Neuronal stem cell (in vitro differentiated cells): ENCODE measurements at regions not wholly inside any gene's neighbourhood (a gene's known extent, or its start where the extent isn't known, plus 50 kb on each side); places are given as distances from the start of the nearest gene placed in this dataset.

ENCODE experiments used
- DNase-seq: peaks from one replicate; pipeline ENCODE4 v3.0.0-alpha.2; 2013; ENCODE audit warnings: low spot score
- H2AFZ ChIP-seq: one replicate; pipeline ENCODE4 v1.6.1; 2013; ENCODE audit warnings: mild to moderate bottlenecking, low read length, inconsistent platforms
- H2AK5ac ChIP-seq: 2 replicates; pipeline ENCODE4 v1.6.1; 2013; ENCODE audit warnings: low read depth, mild to moderate bottlenecking, inconsistent platforms, low read length, moderate library complexity, mixed read lengths
- H2BK120ac ChIP-seq: 2 replicates; pipeline ENCODE4 v1.6.1; 2013; ENCODE audit warnings: low read depth, mild to moderate bottlenecking, inconsistent platforms, low read length, moderate library complexity, mixed read lengths
- H2BK12ac ChIP-seq: one replicate; pipeline ENCODE4 v1.6.1; 2013; ENCODE audit warnings: low read length, inconsistent platforms
- H2BK15ac ChIP-seq: 2 replicates; pipeline ENCODE4 v1.6.1; 2013; ENCODE audit warnings: mild to moderate bottlenecking, low read length, inconsistent platforms, mixed read lengths
- H2BK5ac ChIP-seq: one replicate; pipeline ENCODE4 v1.6.1; 2013; ENCODE audit warnings: inconsistent platforms, mild to moderate bottlenecking, low read length, moderate library complexity
- H3K14ac ChIP-seq: one replicate; pipeline ENCODE4 v1.6.1; 2013; ENCODE audit warnings: low read length, inconsistent platforms
- H3K18ac ChIP-seq: 2 replicates; pipeline ENCODE4 v1.6.1; 2013; ENCODE audit warnings: low read length, inconsistent platforms
- H3K23ac ChIP-seq: 2 replicates; pipeline ENCODE4 v1.6.1; 2013; ENCODE audit warnings: low read depth, mild to moderate bottlenecking, mixed read lengths, low read length, inconsistent platforms; ENCODE audit not compliant: poor library complexity
- H3K27ac ChIP-seq: replicated peaks from 3 replicates; pipeline ENCODE4 v1.5.1; 2013; ENCODE audit warnings: low read length, inconsistent platforms
- H3K27me3 ChIP-seq, 3 experiments: 2 replicates each; pipeline ENCODE4 v1.6.1; 2013; ENCODE audit warnings: low read length in 3 of 3, mild to moderate bottlenecking in 2 of 3, inconsistent platforms in 1 of 3, low read depth in 1 of 3, mixed read lengths in 1 of 3, moderate library complexity in 1 of 3; ENCODE audit not compliant: control insufficient read depth in 3 of 3, insufficient read depth in 3 of 3
- H3K36me3 ChIP-seq, 2 donors: replicated peaks in 1 of 2; 2 replicates each; pipeline ENCODE4 v1.6.1; 2013; ENCODE audit warnings: low read length in 2 of 2; ENCODE audit not compliant: control insufficient read depth in 2 of 2, insufficient read depth in 2 of 2
- H3K4ac ChIP-seq: 2 replicates; pipeline ENCODE4 v1.6.1; 2013; ENCODE audit warnings: inconsistent platforms, mild to moderate bottlenecking, low read length, moderate library complexity
- H3K4me1 ChIP-seq, 2 donors: 1 replicate in 1 of 2; 2 replicates in 1 of 2; pipeline ENCODE4 v1.6.1; 2013; ENCODE audit warnings: low read length in 2 of 2, low read depth in 1 of 2; ENCODE audit not compliant: control insufficient read depth in 2 of 2, insufficient read depth in 1 of 2
- H3K4me2 ChIP-seq: one replicate; pipeline ENCODE4 v1.6.1; 2013; ENCODE audit warnings: mild to moderate bottlenecking, low read length, inconsistent platforms; ENCODE audit not compliant: insufficient read depth, poor library complexity, severe bottlenecking
- H3K4me3 ChIP-seq, 2 donors: 2 replicates each; pipeline ENCODE4 v1.5.1; 2013; ENCODE audit warnings: low read length in 2 of 2, mild to moderate bottlenecking in 2 of 2, inconsistent platforms in 1 of 2, moderate library complexity in 1 of 2
- H3K79me1 ChIP-seq: one replicate; pipeline ENCODE4 v1.6.1; 2013; ENCODE audit warnings: low read depth, mild to moderate bottlenecking, inconsistent platforms, low read length, moderate library complexity
- H3K9ac ChIP-seq: one replicate; pipeline ENCODE4 v1.6.1; 2013; ENCODE audit warnings: mild to moderate bottlenecking, low read depth, low read length, inconsistent platforms; ENCODE audit not compliant: poor library complexity
- H3K9me3 ChIP-seq, 2 donors: replicated peaks in 1 of 2; 2 replicates each; pipeline versions ENCODE3 to v1.6.1; 2013; ENCODE audit warnings: low read length in 2 of 2, mild to moderate bottlenecking in 2 of 2, inconsistent platforms in 1 of 2, low read depth in 1 of 2, mixed read lengths in 1 of 2, moderate library complexity in 1 of 2; ENCODE audit not compliant: control insufficient read depth in 2 of 2, insufficient read depth in 1 of 2
- H4K8ac ChIP-seq: one replicate; pipeline ENCODE4 v1.6.1; 2013; ENCODE audit warnings: low read depth, mild to moderate bottlenecking, inconsistent platforms, low read length, moderate library complexity
- H4K91ac ChIP-seq: one replicate; pipeline ENCODE4 v1.6.1; 2013; ENCODE audit warnings: low read length, low read depth, mild to moderate bottlenecking, inconsistent platforms; ENCODE audit not compliant: poor library complexity
- WGBS, 2 donors: extraction: QIAGEN DNeasy Blood & Tissue Kit; methylation state at CpG; one replicate each; pipeline ENCODE4 v1.1.7; 2013; ENCODE audit warnings: missing lambda C conversion rate in 2 of 2, mixed read lengths in 1 of 2; ENCODE audit not compliant: insufficient read length in 2 of 2, insufficient replicate concordance in 1 of 2; ENCODE audit errors: extremely low coverage in 2 of 2; 5-methylcytosine and 5-hydroxymethylcytosine counted together

GRCh38 chr2:2930841-2931240 is 446.8 kb downstream of the EIPR1 start:
- no peak overlapping the region for H3K27ac ChIP-seq
- peaks cover 0 to 4% (median 2%) of the 10 kb centered on the region in 3 experiments for H3K27me3 ChIP-seq
- H3K9ac ChIP-seq: no peak overlapping the region
- WGBS, 2 donors: no CpG with 5 or more reads among the region's 2 CpGs
- H3K14ac ChIP-seq: no peak overlapping the region
- peaks cover 2 to 17% of the 10 kb centered on the region in 2 donors for H3K4me1 ChIP-seq
- H4K91ac ChIP-seq: no peak overlapping the region
- DNase-seq: no peak
- no peak overlapping the region for H3K4ac ChIP-seq
- no peak overlapping the region for H2AK5ac ChIP-seq
- H2BK15ac ChIP-seq: no peak overlapping the region
- peaks cover 0 to 8% of the 10 kb centered on the region in 2 donors for H3K9me3 ChIP-seq
- H3K23ac ChIP-seq: no peak overlapping the region
- no peaks in the 10 kb centered on the region for H3K36me3 ChIP-seq
- no peak overlapping the region for H4K8ac ChIP-seq
- H3K4me3 ChIP-seq: no peak overlapping the region
- H3K79me1 ChIP-seq: peaks cover 3% of the 10 kb centered on the region
- H2AFZ ChIP-seq: no peak overlapping the region
- H3K4me2 ChIP-seq: no peak overlapping the region
- no peak overlapping the region for H2BK120ac ChIP-seq
- H2BK12ac ChIP-seq: no peak overlapping the region
- no peak overlapping the region for H3K18ac ChIP-seq
- no peak overlapping the region for H2BK5ac ChIP-seq

GRCh38 chr2:2926858-2927175 is 450.8 kb downstream of the EIPR1 start:
- Histone ChIP-seq H3K36me3 (no peaks in the 10 kb centered on the region), H3K27ac (no peak overlapping the region), H3K9ac (no peak overlapping the region), H2BK15ac (no peak overlapping the region), H3K18ac (no peak overlapping the region), H3K4ac (no peak overlapping the region), H2BK12ac (no peak overlapping the region), H3K4me3 (no peak overlapping the region), H3K23ac (no peak overlapping the region), H2AK5ac (no peak overlapping the region), H3K79me1 (no peaks in the 10 kb centered on the region), H2AFZ (no peak overlapping the region), H3K27me3 (no peaks in the 10 kb centered on the region), H3K4me2 (no peak overlapping the region), H3K4me1 (no peaks in the 10 kb centered on the region), H2BK5ac (no peak overlapping the region), H3K9me3 (peaks cover 0 to 5% of the 10 kb centered on the region in 2 donors), H4K91ac (no peak overlapping the region), H3K14ac (no peak overlapping the region), H4K8ac (no peak overlapping the region), H2BK120ac (no peak overlapping the region)
- WGBS, 2 donors: no CpG with 5 or more reads among the region's 4 CpGs
- no peak for DNase-seq

GRCh38 chr2:2926009-2926857 is 451.4 kb downstream of the EIPR1 start:
- Histone ChIP-seq H3K9ac (no peak overlapping the region), H3K79me1 (no peaks in the 10 kb centered on the region)

GRCh38 chr2:2922156-2922555 is 455.5 kb downstream of the EIPR1 start:
- Histone ChIP-seq H2AK5ac (no peak overlapping the region), H2BK120ac (no peak overlapping the region)

More at GRCh38 chr2:2926009-2926857, 451.4 kb downstream of the EIPR1 start:
- H2AFZ ChIP-seq: no peak overlapping the region
- no peak for DNase-seq
- no peaks in the 10 kb centered on the region for H3K36me3 ChIP-seq
- H3K18ac ChIP-seq: no peak overlapping the region
- no CpG with 5 or more reads among the region's 3 CpGs for WGBS, 2 donors
- H2BK5ac ChIP-seq: no peak overlapping the region
- H3K27me3 ChIP-seq: no peaks in the 10 kb centered on the region
- H3K27ac ChIP-seq: no peak overlapping the region
- H3K4me2 ChIP-seq: no peak overlapping the region
- no peak overlapping the region for H3K4ac ChIP-seq
- no peak overlapping the region for H3K14ac ChIP-seq
- H2AK5ac ChIP-seq: no peak overlapping the region
- no peaks in the 10 kb centered on the region for H3K4me1 ChIP-seq
- no peak overlapping the region for H2BK120ac ChIP-seq
- no peak overlapping the region for H4K8ac ChIP-seq
- no peak overlapping the region for H3K23ac ChIP-seq
- H4K91ac ChIP-seq: no peak overlapping the region
- H2BK15ac ChIP-seq: no peak overlapping the region
- H3K9me3 ChIP-seq: peaks cover 0 to 5% of the 10 kb centered on the region in 2 donors
- H3K4me3 ChIP-seq: no peak overlapping the region
- H2BK12ac ChIP-seq: no peak overlapping the region

More at GRCh38 chr2:2922156-2922555, 455.5 kb downstream of the EIPR1 start:
- no peak overlapping the region for H3K4ac ChIP-seq
- H3K4me1 ChIP-seq: no peaks in the 10 kb centered on the region
- no peak overlapping the region for H3K14ac ChIP-seq
- H2BK15ac ChIP-seq: no peak overlapping the region
- no peak overlapping the region for H4K8ac ChIP-seq
- no peak overlapping the region for H4K91ac ChIP-seq
- no peak overlapping the region for H3K9ac ChIP-seq
- no peak overlapping the region for H3K18ac ChIP-seq
- H3K9me3 ChIP-seq: no peaks in the 10 kb centered on the region
- H3K36me3 ChIP-seq: no peaks in the 10 kb centered on the region
- H2BK5ac ChIP-seq: no peak overlapping the region
- no peaks in the 10 kb centered on the region for H3K27me3 ChIP-seq
- H3K4me3 ChIP-seq: peak overlapping the region in 1 of 2 donors; percentile 63
- H3K4me2 ChIP-seq: no peak overlapping the region
- no peak for DNase-seq
- no CpG with 5 or more reads among the region's 6 CpGs for WGBS, 2 donors
- no peak overlapping the region for H3K27ac ChIP-seq
- no peak overlapping the region for H2AFZ ChIP-seq
- no peaks in the 10 kb centered on the region for H3K79me1 ChIP-seq
- H3K23ac ChIP-seq: no peak overlapping the region
- H2BK12ac ChIP-seq: no peak overlapping the region
